GM12878 (cell line): ENCODE measurements at regions not wholly inside any gene's neighbourhood (a gene's known extent, or its start where the extent isn't known, plus 50 kb on each side); places are given as distances from the start of the nearest gene placed in this dataset.

ENCODE experiments used
- EP300 ChIP-seq, 2 experiments: fragments of 150-350 bp in 1 of 2; IDR thresholded peaks; 2 replicates each; pipeline ENCODE4 v1.6.1; 2011 to 2012; ENCODE audit warnings: low read depth in 2 of 2, low read length in 2 of 2, borderline replicate concordance in 1 of 2, improper control_type of control experiment in 1 of 2, inconsistent platforms in 1 of 2; ENCODE audit not compliant: control insufficient read depth in 1 of 2
- TF ChIP-seq, protein P1 (sequence below), 3 experiments: IDR thresholded peaks in 2 of 3; conservative IDR thresholded peaks in 1 of 3; 2 replicates each; pipeline ENCODE4 v1.5.1; 2011; ENCODE audit warnings: low read depth in 3 of 3, low read length in 3 of 3, mild to moderate bottlenecking in 3 of 3, control low read depth in 2 of 3, moderate library complexity in 2 of 3, inconsistent platforms in 1 of 3, mixed read lengths in 1 of 3; ENCODE audit not compliant: control insufficient read depth in 2 of 3, insufficient read depth in 1 of 3; ENCODE audit errors: extremely low read depth in 1 of 3

DNA sequence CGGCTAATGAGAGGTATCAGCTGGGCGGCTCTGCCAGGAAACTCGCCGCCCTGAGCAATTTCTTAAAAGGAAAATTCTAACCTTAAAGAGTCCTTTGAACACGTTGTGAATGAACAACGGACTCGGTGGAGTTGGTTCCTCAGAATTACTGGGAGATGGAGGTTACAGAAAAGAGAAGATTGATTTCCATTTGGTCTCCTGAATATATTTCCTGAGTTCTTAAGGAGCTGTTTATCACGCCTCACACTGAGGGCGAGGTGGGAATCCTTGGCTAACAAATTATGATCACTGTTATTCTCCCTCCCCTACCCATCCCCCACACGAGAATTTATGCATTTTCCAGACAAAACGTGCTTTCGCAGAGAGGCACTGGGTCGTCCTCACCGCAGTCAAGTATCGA lies 194.5 kb upstream of the C14orf180 start:
- TF ChIP-seq, protein P1, sequence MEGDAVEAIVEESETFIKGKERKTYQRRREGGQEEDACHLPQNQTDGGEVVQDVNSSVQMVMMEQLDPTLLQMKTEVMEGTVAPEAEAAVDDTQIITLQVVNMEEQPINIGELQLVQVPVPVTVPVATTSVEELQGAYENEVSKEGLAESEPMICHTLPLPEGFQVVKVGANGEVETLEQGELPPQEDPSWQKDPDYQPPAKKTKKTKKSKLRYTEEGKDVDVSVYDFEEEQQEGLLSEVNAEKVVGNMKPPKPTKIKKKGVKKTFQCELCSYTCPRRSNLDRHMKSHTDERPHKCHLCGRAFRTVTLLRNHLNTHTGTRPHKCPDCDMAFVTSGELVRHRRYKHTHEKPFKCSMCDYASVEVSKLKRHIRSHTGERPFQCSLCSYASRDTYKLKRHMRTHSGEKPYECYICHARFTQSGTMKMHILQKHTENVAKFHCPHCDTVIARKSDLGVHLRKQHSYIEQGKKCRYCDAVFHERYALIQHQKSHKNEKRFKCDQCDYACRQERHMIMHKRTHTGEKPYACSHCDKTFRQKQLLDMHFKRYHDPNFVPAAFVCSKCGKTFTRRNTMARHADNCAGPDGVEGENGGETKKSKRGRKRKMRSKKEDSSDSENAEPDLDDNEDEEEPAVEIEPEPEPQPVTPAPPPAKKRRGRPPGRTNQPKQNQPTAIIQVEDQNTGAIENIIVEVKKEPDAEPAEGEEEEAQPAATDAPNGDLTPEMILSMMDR (IDR thresholded peaks at IDR 0.05 in 2 of 3, conservative IDR thresholded peaks at IDR 0.05 in 1 of 3; ENCODE audit: control insufficient read depth in 2 of 3, extremely low read depth in 1 of 3, insufficient read depth in 1 of 3, low read depth in 3 of 3, low read length in 3 of 3), result no peak
- TF ChIP-seq EP300 (IDR thresholded peaks at IDR 0.05; ENCODE audit: borderline replicate concordance in 1 of 2, control insufficient read depth in 1 of 2, low read depth in 2 of 2, low read length in 2 of 2), result no peak
